Panc1 (cell line): ENCODE measurements at regions not wholly inside any gene's neighbourhood (a gene's known extent, or its start where the extent isn't known, plus 50 kb on each side); places are given as distances from the start of the nearest gene placed in this dataset.

ENCODE experiments used
- ATAC-seq: fragments of 200-7000 bp; cut with Tn5 transposase; 2 replicates; pipeline ENCODE4 v1.9.1; 2020; ENCODE audit warnings: mild to moderate bottlenecking, moderate library complexity
- BruUV-seq: library from RNA; stranded (reverse); fragments of 400-500 nt; replicated peaks from 2 replicates; lab custom pipeline; 2021; lab: Mats Ljungman, UMichigan
- CTCF ChIA-PET: fragments of 300-600 bp; sonication (Branson Sonifier 250); formaldehyde crosslinking; loops from one replicate; lab custom pipeline; 2022; ENCODE audit warnings: antibody characterized with exemption; lab: Charles Lee
- POLR2A ChIA-PET: fragments of 300-600 bp; sonication (Branson Sonifier 250); formaldehyde crosslinking; loops from one replicate; lab custom pipeline; 2022; ENCODE audit warnings: antibody characterized with exemption; lab: Charles Lee
- DNase-seq: peaks from one replicate; pipeline ENCODE4 v3.0.0-alpha.2; 2010; ENCODE audit warnings: low read depth, low spot score
- H3K27ac ChIP-seq: 2 replicates; pipeline ENCODE4 v1.5.1; 2011; ENCODE audit warnings: mild to moderate bottlenecking, low read length, inconsistent platforms
- H3K27me3 ChIP-seq: fragments of 200-500 bp; sonication (Bioruptor generic); 2 replicates; pipeline ENCODE4 v1.6.0; 2014; ENCODE audit warnings: low read length, inconsistent platforms; ENCODE audit not compliant: control insufficient read depth, insufficient read depth
- H3K36me3 ChIP-seq: fragments of 200-500 bp; sonication (Bioruptor generic); 2 replicates; pipeline ENCODE4 v1.5.1; 2014; ENCODE audit warnings: inconsistent platforms, mild to moderate bottlenecking, low read length, moderate library complexity; ENCODE audit not compliant: control insufficient read depth, insufficient read depth
- H3K4me1 ChIP-seq: 2 replicates; pipeline ENCODE4 v1.5.1; 2011; ENCODE audit warnings: inconsistent platforms, mild to moderate bottlenecking, low read length, moderate library complexity; ENCODE audit not compliant: control insufficient read depth, insufficient read depth
- H3K4me3 ChIP-seq, 2 experiments: 2 replicates each; pipeline ENCODE4 v1.5.1; 2011 to 2012; ENCODE audit warnings: low read depth in 2 of 2, low read length in 2 of 2, mild to moderate bottlenecking in 2 of 2, inconsistent platforms in 1 of 2, moderate library complexity in 1 of 2
- H3K9me3 ChIP-seq: fragments of 200-500 bp; sonication (Bioruptor generic); 2 replicates; pipeline ENCODE4 v1.5.1; 2014; ENCODE audit warnings: low read depth, mild to moderate bottlenecking, inconsistent platforms, low read length, moderate library complexity; ENCODE audit not compliant: control insufficient read depth, insufficient read depth
- POLR2AphosphoS5 ChIP-seq: IDR thresholded peaks from 2 replicates; pipeline ENCODE4 v1.6.1; 2012; ENCODE audit warnings: mild to moderate bottlenecking, low read depth, low read length, moderate library complexity
- SIN3A ChIP-seq: IDR thresholded peaks from 2 replicates; pipeline ENCODE4 v1.6.1; 2012; ENCODE audit warnings: low read depth, mild to moderate bottlenecking, low read length, moderate library complexity, borderline replicate concordance; ENCODE audit not compliant: insufficient read depth
- TCF7L2 ChIP-seq: IDR thresholded peaks from 2 replicates; pipeline ENCODE4 v1.6.1; 2011; ENCODE audit warnings: mild to moderate bottlenecking, low read depth, low read length, inconsistent platforms
- in situ Hi-C: cut with HindIII; loops from 2 replicates; pipeline ENCODE4 v1.10.0; 2016; ENCODE audit warnings: low sequenced_read_pairs, low pct_unique_long_range_greater_than_20kb
- intact Hi-C: fragments of 100-400 bp; cut with micrococcal nuclease; formaldehyde crosslinking; loops from one replicate; pipeline ENCODE4 v1.10.0; 2022; ENCODE audit not compliant: unreplicated experiment
- TF ChIP-seq, protein P1 (sequence below): fragments of 450-650 bp; IDR thresholded peaks from 2 replicates; pipeline ENCODE4 v1.5.1; 2017; ENCODE audit warnings: mild to moderate bottlenecking
- TF ChIP-seq, protein P2 (sequence below), 2 experiments: IDR thresholded peaks; 2 replicates each; pipeline ENCODE4 v1.6.1; 2011 to 2012; ENCODE audit warnings: low read depth in 2 of 2, control low read depth in 1 of 2, low read length in 1 of 2, mild to moderate bottlenecking in 1 of 2, moderate library complexity in 1 of 2; ENCODE audit not compliant: insufficient read depth in 1 of 2

DNA sequence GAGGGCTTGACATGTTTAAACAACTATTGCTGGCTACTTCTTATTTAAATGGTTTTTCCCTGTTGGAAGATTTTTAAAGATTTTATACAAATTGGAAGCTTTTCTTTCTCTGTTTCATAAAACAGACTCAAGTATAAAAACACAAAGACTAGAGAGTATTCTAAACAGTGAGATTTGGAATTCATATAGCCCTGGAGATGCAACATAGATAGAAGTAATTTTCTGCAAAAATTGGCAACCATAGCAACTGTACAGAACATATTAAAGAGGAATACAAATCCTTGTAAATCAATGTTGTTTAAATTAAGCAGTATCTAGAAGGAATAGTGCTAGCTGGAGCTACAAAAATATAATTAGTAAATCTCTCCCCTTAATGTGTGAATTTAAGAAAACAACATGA, 2612.9 kb upstream of the PCDH20 start:
- Histone ChIP-seq H3K4me1 (no peaks in the 10 kb centered on the region), H3K36me3 (no peaks in the 10 kb centered on the region), H3K9me3 (no peaks in the 10 kb centered on the region), H3K4me3 (no peak overlapping the region), H3K27me3 (no peaks in the 10 kb centered on the region), H3K27ac (no peak overlapping the region)
- intact Hi-C loops: no loop called here
- DNase-seq: no peak
- no peak for ATAC-seq
- BruUV-seq: no TSS peak
- ChIA-PET CTCF (no interaction called here), POLR2A (no interaction called here)
- in situ Hi-C loops: no loop called here
- TF ChIP-seq, protein P1, sequence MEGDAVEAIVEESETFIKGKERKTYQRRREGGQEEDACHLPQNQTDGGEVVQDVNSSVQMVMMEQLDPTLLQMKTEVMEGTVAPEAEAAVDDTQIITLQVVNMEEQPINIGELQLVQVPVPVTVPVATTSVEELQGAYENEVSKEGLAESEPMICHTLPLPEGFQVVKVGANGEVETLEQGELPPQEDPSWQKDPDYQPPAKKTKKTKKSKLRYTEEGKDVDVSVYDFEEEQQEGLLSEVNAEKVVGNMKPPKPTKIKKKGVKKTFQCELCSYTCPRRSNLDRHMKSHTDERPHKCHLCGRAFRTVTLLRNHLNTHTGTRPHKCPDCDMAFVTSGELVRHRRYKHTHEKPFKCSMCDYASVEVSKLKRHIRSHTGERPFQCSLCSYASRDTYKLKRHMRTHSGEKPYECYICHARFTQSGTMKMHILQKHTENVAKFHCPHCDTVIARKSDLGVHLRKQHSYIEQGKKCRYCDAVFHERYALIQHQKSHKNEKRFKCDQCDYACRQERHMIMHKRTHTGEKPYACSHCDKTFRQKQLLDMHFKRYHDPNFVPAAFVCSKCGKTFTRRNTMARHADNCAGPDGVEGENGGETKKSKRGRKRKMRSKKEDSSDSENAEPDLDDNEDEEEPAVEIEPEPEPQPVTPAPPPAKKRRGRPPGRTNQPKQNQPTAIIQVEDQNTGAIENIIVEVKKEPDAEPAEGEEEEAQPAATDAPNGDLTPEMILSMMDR: no peak
- TF ChIP-seq, protein P2, sequence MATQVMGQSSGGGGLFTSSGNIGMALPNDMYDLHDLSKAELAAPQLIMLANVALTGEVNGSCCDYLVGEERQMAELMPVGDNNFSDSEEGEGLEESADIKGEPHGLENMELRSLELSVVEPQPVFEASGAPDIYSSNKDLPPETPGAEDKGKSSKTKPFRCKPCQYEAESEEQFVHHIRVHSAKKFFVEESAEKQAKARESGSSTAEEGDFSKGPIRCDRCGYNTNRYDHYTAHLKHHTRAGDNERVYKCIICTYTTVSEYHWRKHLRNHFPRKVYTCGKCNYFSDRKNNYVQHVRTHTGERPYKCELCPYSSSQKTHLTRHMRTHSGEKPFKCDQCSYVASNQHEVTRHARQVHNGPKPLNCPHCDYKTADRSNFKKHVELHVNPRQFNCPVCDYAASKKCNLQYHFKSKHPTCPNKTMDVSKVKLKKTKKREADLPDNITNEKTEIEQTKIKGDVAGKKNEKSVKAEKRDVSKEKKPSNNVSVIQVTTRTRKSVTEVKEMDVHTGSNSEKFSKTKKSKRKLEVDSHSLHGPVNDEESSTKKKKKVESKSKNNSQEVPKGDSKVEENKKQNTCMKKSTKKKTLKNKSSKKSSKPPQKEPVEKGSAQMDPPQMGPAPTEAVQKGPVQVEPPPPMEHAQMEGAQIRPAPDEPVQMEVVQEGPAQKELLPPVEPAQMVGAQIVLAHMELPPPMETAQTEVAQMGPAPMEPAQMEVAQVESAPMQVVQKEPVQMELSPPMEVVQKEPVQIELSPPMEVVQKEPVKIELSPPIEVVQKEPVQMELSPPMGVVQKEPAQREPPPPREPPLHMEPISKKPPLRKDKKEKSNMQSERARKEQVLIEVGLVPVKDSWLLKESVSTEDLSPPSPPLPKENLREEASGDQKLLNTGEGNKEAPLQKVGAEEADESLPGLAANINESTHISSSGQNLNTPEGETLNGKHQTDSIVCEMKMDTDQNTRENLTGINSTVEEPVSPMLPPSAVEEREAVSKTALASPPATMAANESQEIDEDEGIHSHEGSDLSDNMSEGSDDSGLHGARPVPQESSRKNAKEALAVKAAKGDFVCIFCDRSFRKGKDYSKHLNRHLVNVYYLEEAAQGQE (IDR thresholded peaks at IDR 0.05; ENCODE audit: insufficient read depth in 1 of 2, low read depth in 2 of 2, low read length in 1 of 2): no peak
- no peak for TF ChIP-seq TCF7L2
- no peak for TF ChIP-seq POLR2AphosphoS5
- TF ChIP-seq SIN3A: no peak

DNA sequence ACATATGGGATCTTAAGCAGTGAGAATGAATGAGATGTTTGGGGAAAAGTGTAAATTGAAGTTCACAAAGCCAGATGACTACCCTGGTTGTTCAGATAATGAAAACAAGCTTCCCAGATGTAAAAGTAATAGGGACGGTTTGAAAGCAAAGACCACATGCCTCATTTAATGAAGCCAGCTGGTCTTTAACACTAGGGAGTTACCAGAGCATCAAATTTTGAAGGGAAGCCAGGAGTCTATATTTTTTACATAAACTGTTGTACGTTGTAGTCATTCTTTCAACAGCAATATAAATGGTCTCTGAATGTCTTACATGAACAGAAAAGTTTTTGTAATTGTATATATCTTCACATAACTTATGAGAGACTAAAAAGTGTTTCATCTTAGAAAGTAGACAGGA, 2604.5 kb upstream of the PCDH20 start:
- POLR2A ChIA-PET: interaction anchor here (0.6 kb wide), 1 partner anchor 1091 kb away, joined by 6 read pairs; no protein-coding TSS in a partner anchor
- no peak overlapping the region for H3K27ac ChIP-seq
- H3K4me1 ChIP-seq: no peaks in the 10 kb centered on the region
- H3K4me3 ChIP-seq: no peak overlapping the region
- no TSS peak for BruUV-seq
- intact Hi-C loops: no loop called here
- ATAC-seq: no peak
- H3K27me3 ChIP-seq: no peaks in the 10 kb centered on the region
- in situ Hi-C loops: no loop called here
- CTCF ChIA-PET: no interaction called here
- TF ChIP-seq TCF7L2 (no peak), SIN3A (no peak), POLR2AphosphoS5 (no peak)
- TF ChIP-seq, protein P2 (IDR thresholded peaks at IDR 0.05; ENCODE audit: insufficient read depth in 1 of 2, low read depth in 2 of 2, low read length in 1 of 2): no peak
- H3K36me3 ChIP-seq: no peaks in the 10 kb centered on the region
- no peaks in the 10 kb centered on the region for H3K9me3 ChIP-seq
- DNase-seq: no peak
